Colonic mucosa (tissue), 4 donors: ENCODE measurements at regions not wholly inside any gene's neighbourhood (a gene's known extent, or its start where the extent isn't known, plus 50 kb on each side); places are given as distances from the start of the nearest gene placed in this dataset.

Experiments
- DNase-seq: peaks from one replicate; pipeline ENCODE4 v3.0.0-alpha.2; 2020
- H3K27ac ChIP-seq: fragments of 200-600 bp; one replicate; pipeline ENCODE4 v1.8.0; 2021
- H3K27me3 ChIP-seq: fragments of 200-600 bp; one replicate; pipeline ENCODE4 v1.8.0; 2021
- H3K36me3 ChIP-seq: fragments of 200-600 bp; one replicate; pipeline ENCODE4 v1.8.0; 2021
- H3K4me1 ChIP-seq: fragments of 200-600 bp; one replicate; pipeline ENCODE4 v1.8.0; 2021; ENCODE audit warnings: mild to moderate bottlenecking
- H3K4me3 ChIP-seq: fragments of 200-600 bp; one replicate; pipeline ENCODE4 v1.8.0; 2021
- H3K9ac ChIP-seq, 2 donors: one replicate each; pipeline ENCODE4 v1.7.0; 2013; ENCODE audit warnings: control low read depth in 2 of 2, low read depth in 2 of 2, low read length in 2 of 2
- H3K9me3 ChIP-seq: fragments of 200-600 bp; one replicate; pipeline ENCODE4 v1.8.0; 2021
- CTCF ChIP-seq: fragments of 200-600 bp; IDR thresholded peaks from one replicate; pipeline ENCODE4 v1.8.0; 2022; ENCODE audit warnings: antibody characterized with exemption, mild to moderate bottlenecking
- intact Hi-C: fragments of 100-400 bp; cut with DNase I; formaldehyde crosslinking; loops from one replicate; pipeline ENCODE4 v1.14.1; 2022
- donor health status: healthy.
- donor health status: DM: no; HTN: no; CAD: no.
- donor health status: DM: no; HTN: no; CAD: no.

GRCh38 chr22:49709464-49709863 lies 118.2 kb downstream of the BRD1 start:
- DNase-seq: no peak
- H3K36me3 ChIP-seq: no peaks in the 10 kb centered on the region
- TF ChIP-seq CTCF: no peak
- intact Hi-C loops: no loop called here
- no peak overlapping the region for H3K9ac ChIP-seq
- no peak overlapping the region for H3K4me3 ChIP-seq
- no peaks in the 10 kb centered on the region for H3K9me3 ChIP-seq
- H3K4me1 ChIP-seq: no peaks in the 10 kb centered on the region
- no peak overlapping the region for H3K27ac ChIP-seq
- H3K27me3 ChIP-seq: peaks cover 2% of the 10 kb centered on the region

GRCh38 chr22:49705972-49706352 lies 121.7 kb downstream of the BRD1 start:
- intact Hi-C loops: no loop called here
- H3K27me3 ChIP-seq: peaks cover 6% of the 10 kb centered on the region

GRCh38 chr22:49705216-49705971 lies 122.3 kb downstream of the BRD1 start:
- intact Hi-C loops: no loop called here
- Histone ChIP-seq H3K27ac (no peak overlapping the region), H3K4me1 (no peaks in the 10 kb centered on the region), H3K9me3 (no peaks in the 10 kb centered on the region), H3K4me3 (no peak overlapping the region), H3K27me3 (peaks cover 6% of the 10 kb centered on the region), H3K9ac (no peak overlapping the region), H3K36me3 (no peaks in the 10 kb centered on the region)
- DNase-seq: no peak
- no peak for TF ChIP-seq CTCF

More at GRCh38 chr22:49705972-49706352, 121.7 kb downstream of the BRD1 start:
- DNase-seq: no peak
- TF ChIP-seq CTCF: no peak
- Histone ChIP-seq H3K9ac (no peak overlapping the region), H3K4me1 (no peaks in the 10 kb centered on the region), H3K27ac (no peak overlapping the region), H3K9me3 (no peaks in the 10 kb centered on the region), H3K4me3 (no peak overlapping the region), H3K36me3 (no peaks in the 10 kb centered on the region)

- no peaks in the 10 kb centered on the region for H3K36me3 ChIP-seq
- no peak overlapping the region for H3K9ac ChIP-seq
- no peak overlapping the region for H3K4me3 ChIP-seq
- no peaks in the 10 kb centered on the region for H3K9me3 ChIP-seq
- H3K27me3 ChIP-seq: peaks cover 6% of the 10 kb centered on the region
- intact Hi-C loops: no loop called here
- no peak for TF ChIP-seq CTCF
- H3K27ac ChIP-seq: no peak overlapping the region
- H3K4me1 ChIP-seq: no peaks in the 10 kb centered on the region
- no peak for DNase-seq
Observed at GRCh38 chr22:49704345-49705215, 123.1 kb downstream of the BRD1 start.

GRCh38 chr22:49703990-49704344 lies 123.7 kb downstream of the BRD1 start:
- Histone ChIP-seq H3K27me3 (peaks cover 6% of the 10 kb centered on the region), H3K27ac (no peak overlapping the region), H3K4me1 (no peaks in the 10 kb centered on the region), H3K36me3 (no peaks in the 10 kb centered on the region), H3K4me3 (no peak overlapping the region), H3K9me3 (no peaks in the 10 kb centered on the region), H3K9ac (no peak overlapping the region)
- TF ChIP-seq CTCF: no peak
- DNase-seq: no peak
- intact Hi-C loops: no loop called here
